Heart right ventricle (tissue), 16 donors: ENCODE measurements at regions not wholly inside any gene's neighbourhood (a gene's known extent, or its start where the extent isn't known, plus 50 kb on each side); places are given as distances from the start of the nearest gene placed in this dataset.

Experiments used
- ATAC-seq, 8 donors: fragments of 200-7000 bp; cut with Tn5 transposase; one replicate each; pipeline ENCODE4 v1.9.1; 2020; ENCODE audit warnings: mild to moderate bottlenecking in 8 of 8, moderate library complexity in 8 of 8, moderate number of reproducible peaks in 1 of 8
- DNase-seq, 2 donors: peaks; one replicate each; pipeline ENCODE4 v3.0.0-alpha.2; 2020
- H3K27ac ChIP-seq, 10 donors: fragments of 200-600 bp; sonication (generic) in 2 of 10; one replicate each; pipeline versions ENCODE4 v1.5.0 to v1.8.0; 2020 to 2022; ENCODE audit warnings: mild to moderate bottlenecking in 3 of 10
- H3K27me3 ChIP-seq, 7 donors: fragments of 200-600 bp; one replicate each; pipeline ENCODE4 v1.8.0; 2021 to 2022; ENCODE audit warnings: mild to moderate bottlenecking in 2 of 7
- H3K36me3 ChIP-seq, 9 donors: fragments of 200-600 bp; sonication (generic) in 1 of 9; one replicate each; pipeline versions ENCODE4 v1.5.0 to v1.8.0; 2020 to 2022; ENCODE audit warnings: mild to moderate bottlenecking in 2 of 9
- H3K4me1 ChIP-seq, 9 donors: fragments of 200-600 bp; sonication (generic) in 1 of 9; one replicate each; pipeline versions ENCODE4 v1.5.0 to v1.8.0; 2020 to 2022; ENCODE audit warnings: mild to moderate bottlenecking in 4 of 9
- H3K4me3 ChIP-seq, 10 donors: fragments of 200-600 bp; sonication (generic) in 2 of 10; one replicate each; pipeline versions ENCODE4 v1.5.0 to v1.8.0; 2020 to 2022; ENCODE audit warnings: mild to moderate bottlenecking in 7 of 10, moderate library complexity in 2 of 10
- H3K9me3 ChIP-seq, 11 donors: fragments of 200-600 bp in 10 of 11; sonication (generic) in 2 of 11; one replicate each; pipeline versions ENCODE4 v1.5.0 to v1.8.0; 2013 to 2022; ENCODE audit warnings: mild to moderate bottlenecking in 2 of 11, control low read depth in 1 of 11, moderate library complexity in 1 of 11
- WGBS, 2 donors: extraction: QIAGEN DNeasy Blood & Tissue Kit; methylation state at CpG; one replicate each; pipeline ENCODE4 v1.1.7; 2013; ENCODE audit warnings: inconsistent platforms in 1 of 2; 5-methylcytosine and 5-hydroxymethylcytosine counted together
- intact Hi-C, 10 donors: fragments of 100-400 bp; cut with DNase I; formaldehyde crosslinking; loops; one replicate each; pipeline versions ENCODE4 v1.11.1 to v1.14.2; 2022
- TF ChIP-seq, protein P1 (sequence below), 9 donors: fragments of 200-600 bp; sonication (generic) in 2 of 9; IDR thresholded peaks; one replicate each; pipeline versions ENCODE4 v1.5.0 to v1.8.0; 2021 to 2022; ENCODE audit warnings: antibody characterized with exemption in 9 of 9, mild to moderate bottlenecking in 5 of 9, moderate library complexity in 1 of 9
- donor health status: Arrhythmogenic right ventricular cardiomyopathy.
- donor health status: ischemic (EF 13 %, LVEDD 7.1; RV severe dilation, severe dysfunction).
- donor health status: healthy with polysubstance abuse.
- donor health status: DM: no; HTN: yes; CAD: no.
- donor health status: DM: no; HTN: no; CAD: no.
- donor health status: ischemic (EF 25% LVEDD 6.9; RV normal size, moderate dysfunction).
- donor health status: ischemic (EF 25% LVEDD 5.7; RV mildly dilated, moderate dysfunction).
- donor health status: healthy.
- donor health status: DM: yes; HTN: yes; CAD: no.
- donor health status: Ischemic cardiomyopathy.
- donor health status: ischemic (EF 35%, LVEDD 5.7; RV mildly dilated, moderate dysfunction).
- donor health status: nonischemic (EF 11% LVEDD 7.7; RV severe dilation, severe dysfunction).
- donor health status: DM: yes; HTN: yes; CAD: no.
- donor health status: PGD.
- donor health status: ischemic (EF 29% LVEDD 5.4; RV normal size, mild dysfunction).
- donor health status: nonischemic (EF 23%, LVEDD 6.1; RV moderate dilation, normal function).

DNA sequence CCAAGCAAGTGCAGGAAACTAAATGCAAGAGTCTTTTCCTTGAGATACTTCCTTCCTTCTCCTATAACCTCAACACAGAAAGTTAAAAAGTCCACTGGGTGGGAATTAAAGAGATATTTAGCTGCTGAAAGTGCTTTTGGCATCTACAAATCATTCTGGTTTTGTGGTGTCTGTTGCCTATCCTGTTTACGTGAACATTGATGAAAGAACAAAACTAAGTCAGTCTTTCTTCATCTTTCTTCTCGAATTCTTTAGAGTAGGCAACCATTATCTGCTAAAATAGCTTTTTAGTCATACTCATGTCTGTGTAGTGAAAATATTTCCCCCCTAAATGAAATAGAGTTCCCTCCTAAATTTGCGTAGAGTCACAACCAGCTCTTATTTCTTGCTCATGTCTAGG is 838.6 kb downstream of the GATA3 start:
- no peak for ATAC-seq

DNA sequence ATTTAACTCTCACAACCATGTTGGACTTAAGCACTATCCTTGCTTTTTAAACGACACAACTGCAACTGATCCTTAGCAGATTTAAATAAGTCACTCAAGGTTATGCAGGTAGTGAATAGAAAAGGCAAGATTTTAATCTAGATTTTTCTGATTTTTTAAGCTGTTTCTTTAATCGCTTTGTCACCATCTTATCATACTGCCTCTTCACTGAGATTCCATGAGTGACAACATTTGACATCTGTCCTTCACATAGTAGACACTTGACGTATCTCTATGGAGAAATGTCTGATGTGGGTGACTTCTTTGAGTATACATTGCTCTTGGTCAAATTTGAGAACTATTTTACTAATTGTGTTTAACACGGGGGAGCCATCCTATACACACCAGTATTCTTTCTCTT is 839.7 kb downstream of the GATA3 start:
- DNase-seq (no peak), ATAC-seq (no peak)
- no peaks in the 10 kb centered on the region for H3K36me3 ChIP-seq
- H3K27me3 ChIP-seq, result peaks cover 0 to 6% (median 0%) of the 10 kb centered on the region in 7 donors
- TF ChIP-seq, protein P1, sequence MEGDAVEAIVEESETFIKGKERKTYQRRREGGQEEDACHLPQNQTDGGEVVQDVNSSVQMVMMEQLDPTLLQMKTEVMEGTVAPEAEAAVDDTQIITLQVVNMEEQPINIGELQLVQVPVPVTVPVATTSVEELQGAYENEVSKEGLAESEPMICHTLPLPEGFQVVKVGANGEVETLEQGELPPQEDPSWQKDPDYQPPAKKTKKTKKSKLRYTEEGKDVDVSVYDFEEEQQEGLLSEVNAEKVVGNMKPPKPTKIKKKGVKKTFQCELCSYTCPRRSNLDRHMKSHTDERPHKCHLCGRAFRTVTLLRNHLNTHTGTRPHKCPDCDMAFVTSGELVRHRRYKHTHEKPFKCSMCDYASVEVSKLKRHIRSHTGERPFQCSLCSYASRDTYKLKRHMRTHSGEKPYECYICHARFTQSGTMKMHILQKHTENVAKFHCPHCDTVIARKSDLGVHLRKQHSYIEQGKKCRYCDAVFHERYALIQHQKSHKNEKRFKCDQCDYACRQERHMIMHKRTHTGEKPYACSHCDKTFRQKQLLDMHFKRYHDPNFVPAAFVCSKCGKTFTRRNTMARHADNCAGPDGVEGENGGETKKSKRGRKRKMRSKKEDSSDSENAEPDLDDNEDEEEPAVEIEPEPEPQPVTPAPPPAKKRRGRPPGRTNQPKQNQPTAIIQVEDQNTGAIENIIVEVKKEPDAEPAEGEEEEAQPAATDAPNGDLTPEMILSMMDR (IDR thresholded peaks at IDR 0.05), result no peak
- WGBS, 2 donors, result 81 to 84% methylated on average over 4 of the region's 4 CpGs
- H3K9me3 ChIP-seq, result no peaks in the 10 kb centered on the region
- no peak overlapping the region for H3K27ac ChIP-seq
- H3K4me1 ChIP-seq, result no peaks in the 10 kb centered on the region
- no peak overlapping the region for H3K4me3 ChIP-seq
- intact Hi-C loops, result no loop called here

More for the DNA sequence above, 838.6 kb downstream of the GATA3 start:
- intact Hi-C loops, result no loop called here
- TF ChIP-seq, protein P1 (IDR thresholded peaks at IDR 0.05), result no peak
- Histone ChIP-seq H3K27ac (no peak overlapping the region), H3K27me3 (peaks cover 0 to 6% (median 0%) of the 10 kb centered on the region in 7 donors), H3K36me3 (no peaks in the 10 kb centered on the region), H3K9me3 (no peaks in the 10 kb centered on the region), H3K4me3 (no peak overlapping the region), H3K4me1 (no peaks in the 10 kb centered on the region)
- DNase-seq, result no peak
- WGBS, 2 donors, result 84 to 89% methylated on average over 3 of the region's 3 CpGs

DNA sequence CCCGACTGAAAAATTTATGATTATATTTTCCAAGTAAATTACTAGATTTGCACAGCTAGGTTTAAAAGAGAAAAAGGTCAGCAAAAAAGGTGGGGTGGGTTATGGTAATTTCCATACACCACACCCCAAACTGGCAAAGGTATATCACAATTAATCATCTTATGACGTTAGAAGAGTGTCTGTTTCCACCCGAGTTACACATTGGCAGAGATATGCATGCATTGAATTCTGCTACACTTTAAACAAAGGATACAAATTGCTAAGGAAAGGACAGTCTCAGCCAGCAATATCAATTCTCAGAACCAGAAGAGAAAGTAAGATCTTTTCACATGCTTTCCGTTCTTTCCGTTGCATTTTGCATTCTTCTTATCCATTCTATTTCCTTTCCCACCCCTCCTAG is 843.3 kb downstream of the GATA3 start:
- WGBS, 2 donors, result 66 to 73% methylated on average over 5 of the region's 5 CpGs
- no peak overlapping the region for H3K4me3 ChIP-seq
- intact Hi-C loops, result no loop called here
- DNase-seq, result no peak
- ATAC-seq, result no peak
- TF ChIP-seq, protein P1 (IDR thresholded peaks at IDR 0.05), result no peak
- no peak overlapping the region for H3K27ac ChIP-seq
- H3K4me1 ChIP-seq, result no peaks in the 10 kb centered on the region
- H3K9me3 ChIP-seq, result no peaks in the 10 kb centered on the region
- no peaks in the 10 kb centered on the region for H3K36me3 ChIP-seq
- H3K27me3 ChIP-seq, result peaks cover 0 to 6% (median 0%) of the 10 kb centered on the region in 7 donors

DNA sequence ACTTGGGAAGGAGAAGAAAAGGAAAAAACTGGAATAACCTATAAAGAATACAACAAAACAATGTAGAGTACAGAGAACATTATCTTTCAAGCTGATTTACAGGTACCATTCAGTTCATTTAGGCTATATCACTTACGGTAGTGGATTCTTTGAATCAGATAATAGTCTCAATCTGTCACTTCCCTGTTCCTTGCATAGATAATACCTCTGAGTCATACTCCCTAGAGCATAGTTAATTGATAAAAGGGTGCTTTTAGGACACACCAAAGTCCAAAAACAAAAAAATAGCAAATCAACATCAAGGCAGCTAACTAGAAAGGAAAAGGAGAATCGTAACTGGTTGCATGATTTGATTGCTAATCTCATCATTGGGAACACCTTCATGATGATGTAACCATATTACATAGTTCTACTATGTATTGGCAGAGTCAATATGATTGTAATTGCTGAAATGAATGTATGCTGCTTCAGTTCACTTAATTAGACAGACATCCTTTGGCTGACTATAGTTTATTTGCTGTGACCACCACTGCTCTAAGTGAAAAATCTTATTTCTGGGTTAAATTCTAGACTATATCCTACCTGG is 844.4 kb downstream of the GATA3 start:
- no peak for DNase-seq
- whole genome bisulfite sequencing, 2 donors, result 43 to 49% methylated on average over 2 of the region's 2 CpGs

More for the DNA sequence above, 844.4 kb downstream of the GATA3 start:
- Histone ChIP-seq H3K27me3 (peaks cover 0 to 6% (median 0%) of the 10 kb centered on the region in 7 donors), H3K4me1 (no peaks in the 10 kb centered on the region), H3K36me3 (no peaks in the 10 kb centered on the region), H3K27ac (no peak overlapping the region), H3K4me3 (no peak overlapping the region), H3K9me3 (no peaks in the 10 kb centered on the region)
- intact Hi-C loops, result no loop called here
- TF ChIP-seq, protein P1 (IDR thresholded peaks at IDR 0.05), result no peak
- ATAC-seq, result no peak
